IPS-20b (cell line): ENCODE measurements at regions not wholly inside any gene's neighbourhood (a gene's known extent, or its start where the extent isn't known, plus 50 kb on each side); places are given as distances from the start of the nearest gene placed in this dataset.
"Not testable (repeated sequence)": the region's sequence is repeated elsewhere in the genome, so short reads cannot be mapped to it uniquely, and the experiment has no call there.

ENCODE experiments used
- H3K27ac ChIP-seq: one replicate; pipeline ENCODE4 v1.5.1; 2013; ENCODE audit warnings: low read length
- H3K27me3 ChIP-seq: 2 replicates; pipeline ENCODE4 v1.6.1; 2013; ENCODE audit warnings: mild to moderate bottlenecking, low read length, inconsistent platforms; ENCODE audit not compliant: insufficient read depth
- H3K36me3 ChIP-seq: 2 replicates; pipeline ENCODE4 v1.6.1; 2013; ENCODE audit warnings: low read depth, mild to moderate bottlenecking, inconsistent platforms, low read length, moderate library complexity; ENCODE audit not compliant: insufficient read depth
- H3K4me1 ChIP-seq: 2 replicates; pipeline ENCODE4 v1.6.1; 2013; ENCODE audit warnings: mild to moderate bottlenecking, control low read depth, inconsistent platforms, low read length, moderate library complexity; ENCODE audit not compliant: insufficient read depth
- H3K4me3 ChIP-seq: 2 replicates; pipeline ENCODE4 v1.5.1; 2013; ENCODE audit warnings: mild to moderate bottlenecking, low read length, inconsistent platforms
- H3K9ac ChIP-seq: 2 replicates; pipeline ENCODE4 v1.6.1; 2013; ENCODE audit warnings: low read depth, mild to moderate bottlenecking, inconsistent platforms, low read length, moderate library complexity
- H3K9me3 ChIP-seq: 2 replicates; pipeline ENCODE4 v1.6.1; 2013; ENCODE audit warnings: mild to moderate bottlenecking, low read depth, low read length, inconsistent platforms; ENCODE audit not compliant: insufficient read depth

DNA sequence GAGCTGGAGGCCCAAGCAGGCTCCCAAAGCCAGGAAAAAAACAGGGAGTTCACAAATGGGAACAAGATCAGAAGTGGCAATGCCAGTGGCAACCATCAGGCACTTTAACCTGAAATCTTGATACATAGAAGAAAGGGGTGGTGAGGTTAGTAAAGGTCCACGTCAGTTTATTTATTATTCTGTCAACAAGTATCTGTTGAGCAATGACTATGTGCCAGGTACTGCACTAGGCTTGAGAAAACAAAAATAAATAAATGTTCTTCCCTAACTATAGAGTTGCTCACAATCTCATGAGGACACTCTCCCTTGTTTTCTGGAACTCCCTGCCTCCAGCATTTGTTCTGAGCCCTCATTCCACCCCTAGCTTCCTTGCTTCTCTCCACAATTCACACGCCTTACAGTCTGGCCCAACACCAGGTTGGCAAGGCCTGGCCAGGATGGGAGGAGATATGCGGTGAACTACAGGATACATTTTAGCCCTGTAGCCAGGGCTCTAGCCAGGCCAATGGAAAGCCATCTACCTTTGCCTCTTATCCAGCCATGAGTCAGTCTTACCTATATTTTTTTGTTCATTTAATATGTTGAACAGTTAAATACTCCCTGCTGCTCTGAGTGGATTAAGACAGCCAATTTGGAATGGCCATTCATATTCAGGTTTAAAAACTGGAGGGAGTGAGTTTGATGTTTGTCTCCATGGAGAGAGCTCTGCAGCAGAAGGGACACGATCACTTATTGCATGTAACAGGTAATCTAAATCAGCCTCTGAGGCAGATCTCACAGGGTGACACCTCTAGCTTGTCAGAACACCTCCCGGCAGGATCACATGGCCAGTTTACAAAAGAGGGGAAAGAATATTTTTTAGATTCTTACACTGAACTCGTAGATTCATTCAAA is 161.9 kb upstream of the ATP11B start:
- H3K9me3 ChIP-seq = no peaks in the 10 kb centered on the region
- H3K4me1 ChIP-seq = no peaks in the 10 kb centered on the region
- no peaks in the 10 kb centered on the region for H3K27me3 ChIP-seq
- H3K36me3 ChIP-seq = no peaks in the 10 kb centered on the region
- no peak overlapping the region for H3K27ac ChIP-seq
- H3K9ac ChIP-seq = no peak overlapping the region
- no peak overlapping the region for H3K4me3 ChIP-seq

DNA sequence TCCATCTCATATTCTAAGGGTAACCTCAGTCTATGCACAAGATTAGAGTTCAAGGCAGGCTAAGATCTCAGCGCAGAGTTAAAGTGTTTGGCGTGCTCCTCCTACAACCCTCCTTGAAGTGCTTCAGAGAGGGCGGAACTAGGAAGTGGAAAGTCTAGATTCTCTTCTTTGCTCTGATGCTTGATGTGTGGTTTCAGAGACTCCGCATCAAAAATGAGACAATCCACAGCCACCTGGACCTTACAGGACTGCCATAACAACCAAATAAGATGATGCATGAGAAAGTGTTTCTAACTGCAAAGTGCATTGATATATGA is 161.3 kb upstream of the ATP11B start:
- H3K4me3 ChIP-seq = no peak overlapping the region
- H3K27me3 ChIP-seq = no peaks in the 10 kb centered on the region
- H3K27ac ChIP-seq = no peak overlapping the region
- no peaks in the 10 kb centered on the region for H3K4me1 ChIP-seq
- no peaks in the 10 kb centered on the region for H3K9me3 ChIP-seq
- H3K9ac ChIP-seq = no peak overlapping the region
- no peaks in the 10 kb centered on the region for H3K36me3 ChIP-seq

DNA sequence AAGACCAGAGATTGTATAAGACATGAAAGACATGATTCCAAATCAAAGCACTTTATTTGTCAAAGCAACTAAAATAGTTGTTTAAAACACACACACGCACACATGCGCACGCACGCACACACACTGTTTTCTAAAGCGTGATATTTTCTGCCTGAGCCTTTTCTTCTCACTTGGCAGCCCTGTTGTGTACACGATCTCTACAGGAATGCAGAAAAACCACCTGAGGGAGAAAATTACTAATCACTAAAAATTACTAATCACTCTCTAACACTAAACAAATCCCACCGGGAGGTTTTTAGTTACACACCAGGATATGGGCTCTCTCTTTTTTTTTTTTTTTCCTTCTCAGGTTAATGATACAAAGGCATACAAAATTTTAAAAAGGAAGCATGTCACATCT is 160.1 kb upstream of the ATP11B start:
- Histone ChIP-seq H3K4me1 (no peaks in the 10 kb centered on the region), H3K27ac (no peak overlapping the region), H3K27me3 (no peaks in the 10 kb centered on the region), H3K9ac (no peak overlapping the region), H3K9me3 (no peaks in the 10 kb centered on the region), H3K4me3 (no peak overlapping the region), H3K36me3 (no peaks in the 10 kb centered on the region)

DNA sequence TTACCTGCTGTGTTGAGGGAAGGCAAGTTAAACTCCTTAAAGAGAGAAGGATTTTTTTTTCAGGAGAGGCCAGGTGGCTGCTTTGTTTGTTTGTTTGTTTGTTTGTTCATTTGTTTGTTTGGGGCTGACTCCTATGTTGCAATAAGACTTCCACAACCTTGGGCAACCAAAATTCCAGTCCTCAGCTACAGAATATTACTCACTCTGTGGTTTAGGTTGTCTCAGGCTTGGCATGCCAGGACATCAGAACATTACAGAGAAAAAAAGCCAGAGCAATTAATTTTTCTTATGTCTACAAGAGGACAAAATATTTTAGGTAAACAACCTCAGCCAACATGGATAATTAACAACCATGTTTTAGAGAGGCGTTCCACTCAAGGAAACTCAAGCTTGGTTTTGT is 156.7 kb upstream of the ATP11B start:
- H3K4me3 ChIP-seq = no peak overlapping the region
- no peaks in the 10 kb centered on the region for H3K9me3 ChIP-seq
- H3K4me1 ChIP-seq = no peaks in the 10 kb centered on the region
- no peaks in the 10 kb centered on the region for H3K27me3 ChIP-seq
- H3K9ac ChIP-seq = no peak overlapping the region
- no peak overlapping the region for H3K27ac ChIP-seq
- H3K36me3 ChIP-seq = no peaks in the 10 kb centered on the region

DNA sequence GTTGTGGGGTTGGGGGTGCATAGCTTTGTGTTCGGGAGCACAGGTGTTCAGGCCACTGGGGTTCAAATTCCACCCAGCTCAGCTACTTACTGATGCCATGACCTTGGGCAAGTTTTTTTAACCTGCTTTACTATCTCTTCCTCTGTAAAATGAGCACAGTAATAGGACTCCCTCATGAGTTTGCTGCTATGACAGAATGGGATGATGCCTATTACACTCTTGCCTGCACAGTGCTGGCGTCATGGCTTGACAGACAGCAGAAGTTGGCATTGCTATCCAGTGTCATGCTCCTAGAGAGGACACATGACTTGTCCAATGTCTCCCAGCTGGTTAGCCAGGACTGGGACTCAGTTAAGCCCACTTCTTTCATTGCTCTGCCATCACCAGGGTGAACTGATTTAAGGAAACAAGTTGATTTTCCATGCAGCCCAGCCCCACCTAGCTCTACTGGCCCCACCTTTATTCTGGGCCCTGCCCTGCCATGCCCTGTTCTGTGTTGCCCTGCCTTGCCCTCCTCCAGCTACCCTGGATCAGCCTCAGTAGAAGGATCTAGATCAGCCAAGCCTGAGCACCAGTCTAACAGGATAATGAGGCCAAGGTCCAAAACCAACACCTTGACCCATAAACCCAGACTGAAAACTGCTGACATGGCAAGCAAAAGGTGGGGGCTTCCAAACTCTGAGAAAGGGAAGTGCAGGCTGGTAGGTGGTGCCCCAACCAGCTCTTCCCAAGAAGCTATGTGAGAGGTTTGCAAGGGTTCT is 155.8 kb upstream of the ATP11B start:
- Histone ChIP-seq H3K9ac (no peak overlapping the region), H3K4me1 (no peaks in the 10 kb centered on the region), H3K36me3 (no peaks in the 10 kb centered on the region), H3K27ac (no peak overlapping the region), H3K4me3 (no peak overlapping the region), H3K27me3 (no peaks in the 10 kb centered on the region), H3K9me3 (no peaks in the 10 kb centered on the region)

DNA sequence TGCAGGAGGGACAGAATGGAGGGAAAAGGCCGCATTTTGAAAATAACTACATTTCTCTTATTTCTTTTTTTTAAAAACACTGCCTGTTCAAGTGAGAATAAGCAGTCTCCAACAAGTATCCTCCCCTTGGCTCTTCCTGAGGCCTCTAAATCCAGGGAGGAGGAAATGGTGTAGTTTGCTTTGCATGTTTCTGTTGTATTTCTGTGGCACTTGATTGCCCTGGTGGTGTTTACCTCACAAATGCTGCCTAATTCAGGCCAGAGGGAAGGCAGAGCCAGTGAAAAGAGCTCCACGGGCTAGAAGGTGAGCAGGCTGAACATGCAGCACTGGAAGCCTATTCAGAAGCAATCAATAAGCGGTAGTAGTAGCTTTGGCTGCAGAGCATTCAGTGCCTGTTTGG is 149.3 kb upstream of the ATP11B start:
- H3K27me3 ChIP-seq = no peaks in the 10 kb centered on the region
- H3K4me3 ChIP-seq = no peak overlapping the region
- no peaks in the 10 kb centered on the region for H3K9me3 ChIP-seq
- no peak overlapping the region for H3K9ac ChIP-seq
- no peaks in the 10 kb centered on the region for H3K4me1 ChIP-seq
- no peak overlapping the region for H3K27ac ChIP-seq
- H3K36me3 ChIP-seq = no peaks in the 10 kb centered on the region

DNA sequence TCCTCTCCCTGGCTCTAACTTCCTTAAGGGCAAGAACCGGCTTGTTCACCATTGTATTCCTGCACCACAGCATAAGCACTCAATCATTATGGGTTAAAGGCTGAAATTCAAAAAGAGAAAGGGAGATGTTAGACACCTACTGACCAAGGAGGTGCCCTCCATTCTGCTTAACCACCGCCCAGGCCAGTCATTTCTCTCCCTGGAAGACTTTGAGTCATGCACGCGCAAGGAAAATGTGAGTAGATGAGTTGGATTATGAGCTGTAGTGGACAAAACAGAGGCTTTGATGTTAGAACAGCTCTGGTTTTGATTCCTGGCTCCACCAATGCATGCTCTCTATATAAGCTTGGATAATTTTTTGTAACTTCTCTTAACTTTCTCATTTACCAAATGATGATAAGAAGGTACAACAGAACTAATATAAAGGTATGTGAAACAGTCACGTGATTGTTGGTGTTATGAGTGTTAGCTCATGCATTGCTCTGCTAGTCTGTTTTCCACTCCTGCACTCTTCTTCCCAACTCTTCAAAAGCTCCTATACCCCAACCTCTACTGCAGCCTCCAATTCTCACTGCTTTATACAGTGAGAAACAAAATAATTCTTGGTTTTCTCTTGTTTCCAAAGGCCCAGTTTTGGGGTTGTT is 148.4 kb upstream of the ATP11B start:
- Histone ChIP-seq H3K27me3 (no peaks in the 10 kb centered on the region), H3K9me3 (no peaks in the 10 kb centered on the region), H3K27ac (no peak overlapping the region), H3K9ac (no peak overlapping the region), H3K4me3 (no peak overlapping the region), H3K4me1 (no peaks in the 10 kb centered on the region), H3K36me3 (no peaks in the 10 kb centered on the region)

DNA sequence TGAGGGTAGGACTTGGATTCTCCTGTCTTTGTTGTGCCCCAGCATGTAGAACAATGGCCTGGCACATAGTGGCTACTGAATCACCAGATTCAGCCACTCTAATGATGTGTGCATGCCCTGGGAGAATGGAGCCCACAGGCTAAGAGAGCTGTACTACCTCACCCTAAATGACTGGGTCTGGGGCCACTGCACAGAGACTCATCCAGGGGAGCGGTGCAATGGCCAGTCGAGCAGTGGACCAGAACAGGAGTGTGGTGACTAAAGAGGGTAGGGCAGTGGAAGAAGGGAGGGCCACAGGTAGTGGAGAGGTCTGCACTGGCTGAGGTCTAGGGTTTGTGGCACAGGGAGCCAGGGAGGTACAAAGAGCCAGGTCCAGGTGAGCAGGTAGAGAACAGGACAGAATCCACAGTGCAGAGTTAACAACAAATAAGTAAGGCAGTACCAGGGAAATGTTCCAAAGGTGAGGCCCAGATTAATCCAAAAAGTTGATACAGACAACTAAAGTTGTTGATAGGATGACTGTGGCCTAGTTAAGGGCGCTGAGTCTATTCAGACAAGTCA is 142.7 kb upstream of the ATP11B start:
- H3K36me3 ChIP-seq = no peaks in the 10 kb centered on the region
- no peak overlapping the region for H3K9ac ChIP-seq
- H3K9me3 ChIP-seq = no peaks in the 10 kb centered on the region
- H3K27ac ChIP-seq = no peak overlapping the region
- H3K4me3 ChIP-seq = no peak overlapping the region
- no peaks in the 10 kb centered on the region for H3K27me3 ChIP-seq
- no peaks in the 10 kb centered on the region for H3K4me1 ChIP-seq

DNA sequence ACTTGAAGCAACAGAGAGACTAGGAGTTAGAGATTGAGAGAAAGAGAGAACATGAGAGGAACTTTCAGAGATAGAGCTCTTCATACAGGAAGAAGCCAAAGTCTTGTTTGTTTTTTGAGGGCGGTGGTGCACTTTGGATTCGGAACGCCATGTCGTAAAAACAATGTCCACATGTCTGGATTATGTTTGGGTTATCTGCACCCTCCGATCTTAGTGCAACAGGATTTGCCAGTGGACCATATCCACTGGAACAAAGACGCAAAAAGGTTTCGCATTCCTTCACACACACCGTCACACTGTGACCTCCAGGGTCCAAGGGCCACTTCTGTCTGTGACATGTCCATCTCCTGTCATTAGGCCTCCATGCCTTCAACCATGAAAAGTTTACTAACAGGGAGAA is 141.8 kb upstream of the ATP11B start:
- H3K4me3 ChIP-seq = no peak overlapping the region
- no peak overlapping the region for H3K9ac ChIP-seq
- no peaks in the 10 kb centered on the region for H3K9me3 ChIP-seq
- no peaks in the 10 kb centered on the region for H3K27me3 ChIP-seq
- no peaks in the 10 kb centered on the region for H3K4me1 ChIP-seq
- no peaks in the 10 kb centered on the region for H3K36me3 ChIP-seq
- H3K27ac ChIP-seq = no peak overlapping the region

DNA sequence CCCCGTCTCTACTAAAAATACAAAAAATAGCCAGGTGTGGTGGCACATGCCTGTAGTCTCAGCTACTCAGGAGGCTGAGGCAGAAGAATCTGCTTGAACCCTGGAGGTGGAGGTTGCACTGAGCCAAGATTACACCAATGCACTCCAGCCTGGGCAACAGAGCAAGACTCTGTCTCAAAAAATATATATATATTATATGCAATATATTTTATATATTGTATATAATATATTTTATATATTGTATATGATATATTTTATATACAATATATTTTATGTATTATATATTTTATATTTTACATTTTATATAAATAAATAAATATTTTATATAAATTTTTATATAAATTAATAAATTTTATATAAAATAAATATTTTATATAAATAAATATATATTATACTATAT is 140.2 kb upstream of the ATP11B start:
- H3K27me3 ChIP-seq, H3K4me1 ChIP-seq, H3K36me3 ChIP-seq, H3K9me3 ChIP-seq, H3K9ac ChIP-seq, H3K27ac ChIP-seq, H3K4me3 ChIP-seq: not testable (repeated sequence)

DNA sequence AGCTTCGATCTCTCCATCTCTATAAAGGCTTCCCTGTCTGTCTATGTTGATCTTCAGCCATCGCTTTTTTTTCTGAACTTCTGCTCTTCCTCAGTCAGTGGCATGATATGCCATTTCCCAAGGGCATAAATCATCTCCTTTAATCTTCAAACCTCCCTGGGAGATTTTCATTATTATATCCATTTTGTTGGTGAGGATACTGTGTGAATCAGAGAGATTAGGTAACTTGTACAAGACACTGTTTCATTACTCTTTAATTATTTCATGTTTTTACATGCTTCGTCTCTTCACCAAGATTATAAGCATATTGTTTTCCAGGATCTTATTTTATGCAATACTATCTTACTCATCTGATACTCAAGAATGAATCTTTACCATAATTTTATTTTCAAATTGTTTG is 124.8 kb upstream of the ATP11B start:
- no peak overlapping the region for H3K9ac ChIP-seq
- no peak overlapping the region for H3K4me3 ChIP-seq

More for the DNA sequence above, 124.8 kb upstream of the ATP11B start:
- H3K9me3 ChIP-seq = no peaks in the 10 kb centered on the region
- no peaks in the 10 kb centered on the region for H3K36me3 ChIP-seq
- 0 out of 2 replicates have a peak, but pooled peaks cover 3% of the 10 kb centered on the region for H3K4me1 ChIP-seq
- H3K27ac ChIP-seq = no peak overlapping the region
- H3K27me3 ChIP-seq = no peaks in the 10 kb centered on the region
